ENCODE measurements at regions not wholly inside any gene's neighbourhood (a gene's known extent, or its start where the extent isn't known, plus 50 kb on each side); places are given as distances from the start of the nearest gene placed in this dataset.

DNA sequence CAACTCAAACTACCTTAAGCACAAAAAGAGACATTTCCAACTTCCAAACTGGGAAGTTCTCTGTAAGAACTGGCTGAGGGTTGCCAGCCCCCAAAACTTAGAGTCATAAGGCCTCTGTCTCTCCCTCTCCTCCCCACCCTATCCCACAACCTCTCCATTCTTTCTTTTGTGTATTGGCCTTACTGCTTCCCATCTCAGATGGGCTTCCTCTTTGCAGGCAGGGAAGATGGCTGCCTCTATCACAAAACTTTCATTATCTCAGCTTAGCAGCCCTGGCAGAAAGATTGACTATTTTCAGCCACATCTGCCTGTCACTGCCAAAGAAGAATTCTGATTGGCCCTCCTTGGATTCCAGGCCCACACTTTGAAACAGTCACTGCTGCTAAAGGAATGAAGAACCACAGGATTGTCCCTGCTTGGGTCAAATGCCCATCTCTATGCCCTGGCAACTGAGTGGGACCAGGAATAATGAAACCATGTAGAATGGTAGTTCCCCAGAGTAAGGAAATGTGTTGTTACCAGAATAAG, 58.0 kb upstream of the PRKAR2B start:
- no peak overlapping the region for H3K4me3 ChIP-seq
- H3K27me3 ChIP-seq, result no peaks in the 10 kb centered on the region
- H3K36me3 ChIP-seq, result no peaks in the 10 kb centered on the region
- TF ChIP-seq POLR2AphosphoS5 (IDR thresholded peaks at IDR 0.05) (no peak), EP300 (IDR thresholded peaks at IDR 0.05) (no peak), POLR2A (IDR thresholded peaks at IDR 0.05) (no peak)
- TF ChIP-seq, protein P1, sequence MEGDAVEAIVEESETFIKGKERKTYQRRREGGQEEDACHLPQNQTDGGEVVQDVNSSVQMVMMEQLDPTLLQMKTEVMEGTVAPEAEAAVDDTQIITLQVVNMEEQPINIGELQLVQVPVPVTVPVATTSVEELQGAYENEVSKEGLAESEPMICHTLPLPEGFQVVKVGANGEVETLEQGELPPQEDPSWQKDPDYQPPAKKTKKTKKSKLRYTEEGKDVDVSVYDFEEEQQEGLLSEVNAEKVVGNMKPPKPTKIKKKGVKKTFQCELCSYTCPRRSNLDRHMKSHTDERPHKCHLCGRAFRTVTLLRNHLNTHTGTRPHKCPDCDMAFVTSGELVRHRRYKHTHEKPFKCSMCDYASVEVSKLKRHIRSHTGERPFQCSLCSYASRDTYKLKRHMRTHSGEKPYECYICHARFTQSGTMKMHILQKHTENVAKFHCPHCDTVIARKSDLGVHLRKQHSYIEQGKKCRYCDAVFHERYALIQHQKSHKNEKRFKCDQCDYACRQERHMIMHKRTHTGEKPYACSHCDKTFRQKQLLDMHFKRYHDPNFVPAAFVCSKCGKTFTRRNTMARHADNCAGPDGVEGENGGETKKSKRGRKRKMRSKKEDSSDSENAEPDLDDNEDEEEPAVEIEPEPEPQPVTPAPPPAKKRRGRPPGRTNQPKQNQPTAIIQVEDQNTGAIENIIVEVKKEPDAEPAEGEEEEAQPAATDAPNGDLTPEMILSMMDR (IDR thresholded peaks at IDR 0.05), result no peak
- H3K9me3 ChIP-seq, result no peaks in the 10 kb centered on the region
- no peak for DNase-seq
- intact Hi-C loops (cut with DNase I; ENCODE audit: low total_unique reads), result no loop called here
- H3K27ac ChIP-seq, result no peak overlapping the region
- H3K4me1 ChIP-seq, result no peaks in the 10 kb centered on the region

DNA sequence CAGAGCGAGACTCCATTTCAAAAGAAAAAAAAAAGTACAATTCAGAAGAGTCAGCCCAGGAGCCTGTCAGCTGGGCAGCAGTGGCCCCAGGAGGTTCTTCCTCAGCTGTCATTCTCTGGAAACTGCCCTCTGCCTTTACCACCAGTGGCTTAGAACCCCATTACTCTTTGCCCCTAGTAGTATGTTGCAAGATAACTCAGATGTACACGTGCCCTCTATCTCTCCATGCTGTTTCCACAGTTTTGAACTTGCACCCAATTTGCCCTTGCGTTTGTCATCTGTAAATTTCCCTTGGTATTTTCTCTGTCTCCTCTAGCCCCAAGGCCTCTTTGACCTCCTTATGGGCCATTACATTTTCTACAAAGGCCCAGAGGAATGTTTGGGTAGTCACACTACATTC, 56.7 kb upstream of the PRKAR2B start:
- Histone ChIP-seq H3K27me3 (no peaks in the 10 kb centered on the region), H3K36me3 (no peaks in the 10 kb centered on the region), H3K4me1 (no peaks in the 10 kb centered on the region), H3K9me3 (no peaks in the 10 kb centered on the region), H3K4me3 (no peak overlapping the region), H3K27ac (no peak overlapping the region)
- DNase-seq, result no peak
- TF ChIP-seq POLR2A (IDR thresholded peaks at IDR 0.05), result no peak
- TF ChIP-seq, protein P1 (IDR thresholded peaks at IDR 0.05), result no peak
- TF ChIP-seq POLR2AphosphoS5 (IDR thresholded peaks at IDR 0.05), result no peak
- no peak for TF ChIP-seq EP300 (IDR thresholded peaks at IDR 0.05)
- intact Hi-C loops (cut with DNase I; ENCODE audit: low total_unique reads), result no loop called here
- 73 to 88% (median 78%) methylated on average over 3 of the region's 3 CpGs for WGBS, 5 donors

DNA sequence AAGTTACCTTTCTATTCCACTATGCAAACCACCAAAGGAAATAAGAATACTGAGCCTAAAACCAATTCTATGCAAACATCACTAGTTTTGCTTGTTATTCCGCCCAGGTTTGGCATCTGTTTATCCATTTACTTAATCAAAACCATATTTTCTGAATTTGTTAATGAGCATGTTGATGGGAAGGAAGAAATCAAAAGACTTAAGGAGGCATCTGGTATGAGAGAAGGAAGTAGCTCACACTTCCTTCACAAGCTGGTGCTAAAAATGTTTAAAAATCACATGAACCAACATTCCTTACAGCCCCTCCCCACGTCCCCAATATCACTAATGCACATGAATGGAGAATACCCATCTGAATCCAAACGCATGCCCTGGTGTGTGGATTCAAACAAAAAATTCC, 52.0 kb upstream of the PRKAR2B start:
- H3K4me1 ChIP-seq, result no peaks in the 10 kb centered on the region
- no peak for TF ChIP-seq POLR2AphosphoS5 (IDR thresholded peaks at IDR 0.05)
- TF ChIP-seq EP300 (IDR thresholded peaks at IDR 0.05), result no peak
- TF ChIP-seq, protein P1 (IDR thresholded peaks at IDR 0.05), result no peak
- TF ChIP-seq POLR2A (IDR thresholded peaks at IDR 0.05), result no peak
- 54 to 68% (median 61%) methylated on average over 3 of the region's 3 CpGs for WGBS, 5 donors

More for the DNA sequence above, 52.0 kb upstream of the PRKAR2B start:
- Histone ChIP-seq H3K27me3 (no peaks in the 10 kb centered on the region), H3K36me3 (no peaks in the 10 kb centered on the region), H3K4me3 (no peak overlapping the region), H3K27ac (no peak overlapping the region), H3K9me3 (no peaks in the 10 kb centered on the region)
- intact Hi-C loops (cut with DNase I; ENCODE audit: low total_unique reads), result no loop called here
- DNase-seq, result no peak

Measured in stomach (tissue), 8 donors.